Effector CD4-positive, alpha-beta T cell (primary cell): ENCODE measurements at regions not wholly inside any gene's neighbourhood (a gene's known extent, or its start where the extent isn't known, plus 50 kb on each side); places are given as distances from the start of the nearest gene placed in this dataset.
"Not testable (repeated sequence)": the region's sequence is repeated elsewhere in the genome, so short reads cannot be mapped to it uniquely, and the experiment has no call there.

Experiments used
- DNase-seq: peaks from one replicate; pipeline ENCODE4 v3.0.0-alpha.2; 2020

DNA sequence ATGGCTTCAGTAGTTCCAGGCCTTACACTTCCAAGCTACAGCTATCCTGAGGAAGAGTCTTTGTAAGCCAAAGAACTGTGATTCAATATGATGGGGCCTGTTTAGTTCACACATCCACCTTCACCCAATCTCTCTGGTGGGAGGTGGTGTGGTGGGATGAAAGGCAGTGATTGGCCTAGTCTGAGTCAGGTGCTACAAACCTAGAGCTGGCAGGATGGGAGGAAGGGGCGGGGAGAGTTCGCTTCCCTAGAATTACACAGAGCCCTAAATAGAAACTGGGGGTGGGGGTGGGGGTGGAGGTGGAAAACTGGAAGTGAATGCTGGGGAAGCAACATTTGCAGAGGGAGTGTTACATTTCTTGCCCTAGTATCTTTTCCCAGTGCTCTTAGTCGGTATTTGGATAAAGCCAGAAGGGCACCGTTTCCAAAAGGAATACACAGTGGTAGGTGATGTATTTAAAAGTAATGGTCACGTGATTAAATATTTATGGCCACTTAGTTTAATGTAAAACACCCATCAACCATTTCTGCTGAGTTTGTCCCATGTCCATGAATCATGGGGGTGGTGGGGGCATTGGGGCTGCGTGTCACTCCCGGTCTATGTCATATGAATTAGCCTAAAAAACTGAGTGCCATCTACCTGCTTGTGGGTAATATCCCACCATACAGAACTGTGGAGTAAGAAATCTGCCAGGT is 247.6 kb upstream of the PROK2 start:
- no peak for DNase-seq

DNA sequence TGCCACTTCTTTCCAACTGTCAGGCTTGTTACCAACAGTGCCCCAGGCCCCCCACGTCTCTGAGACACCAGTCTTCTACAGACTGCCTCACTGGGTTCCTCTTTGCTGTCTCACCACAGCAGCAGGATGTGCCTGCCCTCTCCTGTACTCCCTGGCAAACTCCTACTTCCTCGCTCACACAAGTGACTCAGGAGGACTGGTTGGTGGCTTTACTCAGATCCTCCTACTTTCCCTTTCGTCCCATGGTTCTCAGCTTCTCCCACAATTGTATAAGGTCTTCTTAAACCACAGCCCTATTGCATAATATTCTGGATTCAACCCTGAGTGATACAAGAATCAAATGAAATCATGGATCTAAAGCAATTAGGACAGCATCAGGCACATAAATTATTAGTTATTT is 246.6 kb upstream of the PROK2 start:
- DNase-seq, result no peak

DNA sequence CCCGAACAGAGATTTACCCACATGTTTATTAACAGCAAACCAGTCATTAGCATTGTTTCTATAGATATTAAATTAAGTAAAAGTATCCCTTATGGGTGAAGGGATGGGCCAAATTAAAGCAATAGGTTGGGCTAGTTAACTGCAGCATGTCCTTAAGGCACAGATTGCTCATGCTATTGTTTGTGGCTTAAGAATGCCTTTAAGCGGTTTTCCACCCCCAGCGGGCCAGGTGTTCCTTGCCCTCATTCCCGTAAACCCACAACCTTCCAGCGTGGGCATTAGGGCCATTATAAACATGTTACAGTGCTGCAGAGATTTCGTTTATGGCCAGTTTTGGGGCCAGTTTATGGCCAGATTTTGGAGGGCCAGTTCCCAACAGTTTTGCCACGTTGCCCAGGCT is 245.3 kb upstream of the PROK2 start:
- DNase-seq, result not testable (repeated sequence)

DNA sequence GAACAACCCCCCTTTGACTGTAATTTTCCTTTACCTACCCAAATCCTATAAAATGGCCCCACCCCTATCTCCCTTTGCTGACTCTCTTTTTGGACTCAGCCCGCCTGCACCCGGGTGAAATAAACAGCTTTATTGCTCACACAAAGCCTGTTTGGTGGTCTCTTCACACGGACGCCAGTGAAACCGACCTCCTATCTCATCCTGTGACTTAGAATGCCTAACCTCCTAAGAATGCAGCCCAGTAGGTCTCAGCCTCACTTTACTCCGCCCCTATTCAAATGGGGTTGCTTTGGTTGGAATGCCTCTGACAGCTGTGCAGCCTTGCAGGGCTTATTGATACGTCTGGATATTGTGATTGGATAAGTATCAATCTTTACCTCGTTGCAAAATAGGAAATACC is 243.8 kb upstream of the PROK2 start:
- not testable (repeated sequence) for DNase-seq

DNA sequence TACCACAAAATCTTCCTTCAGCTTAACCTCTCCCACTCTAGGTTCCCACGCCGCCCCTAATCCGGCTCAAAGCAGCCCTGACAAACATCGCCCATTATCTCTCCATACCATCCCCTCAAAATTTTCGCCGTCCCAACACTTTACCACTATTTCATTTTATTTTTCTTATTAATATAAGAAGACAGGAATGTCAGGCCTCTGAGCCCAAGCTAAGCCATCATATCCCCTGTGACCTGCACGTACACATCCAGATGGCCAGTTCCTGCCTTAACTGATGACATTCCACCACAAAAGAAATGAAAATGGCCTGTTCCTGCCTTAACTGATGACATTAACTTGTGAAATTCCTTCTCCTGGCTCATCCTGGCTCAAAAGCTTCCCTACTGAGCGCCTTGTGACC is 243.4 kb upstream of the PROK2 start:
- DNase-seq, result not testable (repeated sequence)

GRCh38 chr3:72027728-72028127 is 242.8 kb upstream of the PROK2 start:
- not testable (repeated sequence) for DNase-seq

- no peak for DNase-seq
Observed at GRCh38 chr3:72022027-72022426, 237.1 kb upstream of the PROK2 start.

DNA sequence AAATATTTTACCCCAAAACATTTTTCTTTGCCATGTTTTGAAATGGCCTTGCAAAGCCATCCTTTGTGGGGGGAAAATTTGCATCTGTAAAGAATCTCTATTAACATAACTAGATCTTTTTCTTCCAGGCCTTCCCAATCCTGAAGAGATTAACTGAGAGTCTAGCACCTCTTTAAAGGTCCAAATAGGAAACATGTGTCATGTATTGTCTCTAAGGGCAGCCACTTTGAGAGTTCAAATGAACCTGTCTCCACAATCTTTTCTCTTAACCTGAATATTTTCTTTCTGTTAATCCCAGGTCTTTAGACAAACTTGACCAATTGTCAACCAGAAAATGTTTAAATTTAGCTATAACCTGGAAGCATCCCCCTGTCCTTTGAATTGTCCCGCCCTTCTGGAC is 236.6 kb upstream of the PROK2 start:
- DNase-seq, result no peak

- DNase-seq, result no peak
Observed at GRCh38 chr3:72018343-72018984, 233.5 kb upstream of the PROK2 start.

DNA sequence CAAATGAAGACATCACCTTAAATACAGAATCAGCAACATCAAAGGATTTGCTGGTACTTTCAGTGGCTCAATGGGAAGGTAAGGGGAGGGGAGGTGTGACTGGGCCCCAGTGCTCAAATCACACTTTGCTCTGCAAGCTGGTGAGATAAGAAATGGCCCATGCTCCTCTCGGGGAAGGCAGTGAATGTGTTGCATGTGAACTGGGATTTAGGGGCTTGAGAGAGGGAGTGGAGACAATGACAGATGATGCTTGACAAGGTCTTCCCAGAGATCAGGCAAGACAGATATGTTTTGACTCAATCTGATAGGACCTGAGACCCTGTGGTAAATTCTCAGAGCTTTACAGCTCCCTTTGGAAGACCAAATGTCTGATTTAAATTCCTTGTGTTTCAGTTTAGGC is 233.0 kb upstream of the PROK2 start:
- DNase-seq, result no peak

DNA sequence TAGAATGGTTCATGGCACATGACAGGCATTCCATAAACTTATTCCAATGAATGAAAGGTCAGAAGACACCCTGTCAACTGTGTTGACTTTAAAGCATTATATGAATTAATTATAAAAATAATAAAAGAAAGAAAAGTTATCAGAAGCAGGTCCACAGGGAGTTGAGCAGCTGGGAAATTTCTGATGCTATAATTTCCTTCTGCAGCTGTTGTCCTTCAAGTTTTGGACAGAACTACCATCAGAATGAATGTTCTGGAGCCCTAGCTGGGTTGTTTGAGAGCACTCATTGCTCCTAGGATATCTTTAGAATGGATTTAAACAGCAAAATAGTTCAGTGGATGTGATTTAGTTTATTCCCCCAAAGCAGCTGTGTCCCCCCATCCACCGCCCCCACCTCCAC is 232.4 kb upstream of the PROK2 start:
- DNase-seq, result no peak

- DNase-seq, result no peak
Observed at GRCh38 chr3:72015463-72015862, 230.5 kb upstream of the PROK2 start.

- no peak for DNase-seq
Observed at GRCh38 chr3:72013084-72013483, 228.1 kb upstream of the PROK2 start.

GRCh38 chr3:72012363-72012762 is 227.4 kb upstream of the PROK2 start:
- no peak for DNase-seq

- no peak for DNase-seq
Observed at GRCh38 chr3:72011485-72011884, 226.5 kb upstream of the PROK2 start.

DNA sequence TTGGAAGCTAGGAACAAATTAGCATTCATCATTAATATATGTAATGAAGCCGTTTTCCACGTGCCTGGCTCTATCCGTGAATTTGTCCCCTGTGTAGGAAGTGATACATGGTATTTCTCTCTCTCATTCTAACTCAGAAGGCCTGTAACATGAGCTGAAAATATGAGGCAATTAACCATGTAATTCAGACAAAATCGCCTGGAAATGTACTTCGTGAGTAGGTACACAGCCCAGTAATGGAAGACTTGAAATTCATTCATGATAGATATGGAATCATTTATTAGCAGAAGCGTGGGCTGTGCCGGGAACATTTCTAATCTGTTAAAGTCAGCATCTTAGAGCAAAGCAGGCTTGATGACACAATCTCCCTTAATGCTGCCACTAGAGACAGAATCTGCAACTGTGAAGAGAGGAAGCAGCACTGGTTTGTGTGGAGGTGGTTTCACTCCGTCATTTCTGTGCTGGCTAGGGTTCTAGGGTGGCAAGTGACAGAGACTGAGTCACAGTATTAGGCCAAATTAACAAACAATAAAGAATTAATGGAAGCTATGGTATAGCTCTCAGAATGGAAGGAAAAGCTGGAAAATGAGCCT is 225.0 kb upstream of the PROK2 start:
- no peak for DNase-seq

DNA sequence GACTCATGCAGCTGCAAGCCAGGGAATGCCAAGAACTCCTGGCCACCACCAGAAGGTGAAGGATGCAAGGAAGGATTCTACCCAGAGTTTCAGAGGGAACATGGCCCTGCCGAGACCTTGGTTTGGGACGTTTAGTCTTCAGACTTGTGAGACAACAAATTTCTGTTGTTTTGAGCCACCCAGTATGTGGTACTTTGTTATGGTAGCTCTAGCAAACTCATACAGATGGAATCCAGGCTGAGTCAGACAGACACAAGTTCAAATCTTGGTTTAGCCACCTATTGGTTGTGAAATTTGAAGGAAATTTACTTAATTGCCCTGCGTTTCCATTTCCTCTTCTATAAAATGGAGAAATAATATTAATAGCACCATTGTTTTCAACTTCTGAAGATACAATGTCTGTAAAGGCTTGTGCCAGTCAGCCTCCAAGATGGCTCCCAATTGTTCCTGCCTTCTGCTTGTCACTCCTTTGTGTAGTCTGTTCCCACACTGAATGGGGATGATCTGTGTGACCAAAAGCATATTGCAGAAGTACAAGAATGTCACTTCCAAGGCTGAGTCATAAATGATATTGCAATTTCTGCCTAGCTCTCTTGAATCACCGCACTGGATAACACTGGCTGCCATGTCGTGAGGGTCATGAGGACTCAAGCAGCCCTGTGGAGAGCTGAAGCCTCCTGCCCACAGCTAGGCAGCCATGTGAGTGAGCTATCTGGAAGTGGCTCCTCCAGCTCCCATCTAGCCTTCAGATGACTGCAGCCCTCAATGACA is 223.5 kb upstream of the PROK2 start:
- no peak for DNase-seq

GRCh38 chr3:72006631-72007556 is 221.9 kb upstream of the PROK2 start:
- DNase-seq, result no peak

DNA sequence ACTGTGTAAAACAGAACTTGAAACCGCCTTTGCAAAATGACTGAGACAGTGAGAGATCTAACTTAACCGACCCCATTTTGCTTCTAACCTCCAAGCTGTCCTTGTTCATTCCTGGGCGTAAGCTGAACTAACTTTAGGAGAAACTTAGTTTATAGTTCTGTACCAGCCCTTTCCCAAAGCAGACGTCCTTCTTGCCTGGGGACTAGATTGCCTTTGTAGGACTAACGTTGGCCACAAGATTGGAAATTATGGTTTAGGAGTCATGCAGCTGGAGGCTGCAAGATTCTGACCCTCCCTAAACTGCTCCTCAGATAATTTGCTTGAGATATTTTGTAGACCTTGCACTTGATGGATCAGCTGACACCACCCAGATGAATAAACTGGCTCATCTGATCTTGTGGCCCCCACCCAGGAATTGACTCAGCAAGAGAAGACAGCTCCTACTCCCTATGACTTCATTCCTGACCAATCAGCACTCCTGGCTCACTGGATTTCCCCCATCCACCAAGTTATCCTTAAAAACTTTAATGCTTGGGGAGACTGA is 219.9 kb upstream of the PROK2 start:
- DNase-seq, result no peak

DNA sequence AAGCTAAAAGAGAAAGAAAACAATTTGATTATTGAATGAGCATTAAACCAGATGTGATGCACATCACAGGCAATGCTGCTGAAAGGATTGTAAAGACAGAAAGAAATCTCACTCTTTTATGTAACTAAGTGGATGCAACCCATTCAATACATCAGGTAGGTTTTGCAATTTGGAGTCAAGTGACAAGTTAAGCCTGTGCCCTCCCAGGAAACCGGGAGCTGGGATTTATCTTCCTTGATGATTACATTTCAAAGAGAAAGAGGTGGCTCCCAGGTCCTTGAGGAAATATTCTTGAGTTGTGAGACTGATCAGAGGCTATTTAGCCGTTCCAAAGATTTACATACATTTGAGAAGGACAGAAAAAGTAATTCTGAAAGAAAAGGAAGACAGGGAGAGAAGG is 219.0 kb upstream of the PROK2 start:
- no peak for DNase-seq

DNA sequence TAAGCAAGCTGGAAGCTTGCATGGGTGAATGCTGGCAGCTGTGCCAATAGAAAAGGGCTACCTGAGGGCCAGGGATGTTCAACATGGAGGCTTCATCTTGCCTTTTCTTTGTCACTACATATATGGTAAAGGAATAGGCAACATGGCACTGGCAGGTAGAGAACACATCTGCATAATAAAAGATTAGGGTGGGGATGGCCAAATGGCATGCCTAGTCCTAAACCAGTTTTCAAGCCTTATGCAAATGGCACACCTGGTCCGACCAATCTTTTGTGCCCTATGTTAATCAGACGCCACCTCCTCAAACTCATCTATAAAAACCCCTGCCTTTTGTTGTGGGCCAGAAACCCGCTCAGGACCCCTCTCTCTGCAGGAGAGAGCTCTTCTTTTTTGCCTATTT is 216.8 kb upstream of the PROK2 start:
- no peak for DNase-seq

- DNase-seq, result no peak
Observed at GRCh38 chr3:71998995-71999673, 214.2 kb upstream of the PROK2 start.
